ENCODE measurements at regions not wholly inside any gene's neighbourhood (a gene's known extent, or its start where the extent isn't known, plus 50 kb on each side); places are given as distances from the start of the nearest gene placed in this dataset.

DNA sequence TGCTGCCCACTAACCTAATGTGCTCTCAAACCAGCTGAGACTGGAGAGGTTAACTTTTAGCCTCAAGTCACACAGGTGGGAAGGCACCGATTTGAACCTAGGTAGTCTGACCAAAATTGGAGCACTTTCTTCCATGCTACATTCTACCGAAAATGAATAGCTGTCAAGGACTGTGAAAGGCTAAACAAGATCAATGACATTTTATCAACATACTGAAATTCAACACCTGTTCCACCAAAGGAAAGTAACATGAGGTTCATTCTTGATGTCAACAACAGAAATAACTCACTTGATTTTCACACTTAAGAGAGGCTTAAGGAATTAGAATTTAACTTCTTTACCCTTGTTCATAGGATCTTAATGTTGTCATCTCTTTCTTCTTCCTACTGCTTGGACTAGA lies 284.4 kb upstream of the MON1B start:
- TF ChIP-seq, protein P1, sequence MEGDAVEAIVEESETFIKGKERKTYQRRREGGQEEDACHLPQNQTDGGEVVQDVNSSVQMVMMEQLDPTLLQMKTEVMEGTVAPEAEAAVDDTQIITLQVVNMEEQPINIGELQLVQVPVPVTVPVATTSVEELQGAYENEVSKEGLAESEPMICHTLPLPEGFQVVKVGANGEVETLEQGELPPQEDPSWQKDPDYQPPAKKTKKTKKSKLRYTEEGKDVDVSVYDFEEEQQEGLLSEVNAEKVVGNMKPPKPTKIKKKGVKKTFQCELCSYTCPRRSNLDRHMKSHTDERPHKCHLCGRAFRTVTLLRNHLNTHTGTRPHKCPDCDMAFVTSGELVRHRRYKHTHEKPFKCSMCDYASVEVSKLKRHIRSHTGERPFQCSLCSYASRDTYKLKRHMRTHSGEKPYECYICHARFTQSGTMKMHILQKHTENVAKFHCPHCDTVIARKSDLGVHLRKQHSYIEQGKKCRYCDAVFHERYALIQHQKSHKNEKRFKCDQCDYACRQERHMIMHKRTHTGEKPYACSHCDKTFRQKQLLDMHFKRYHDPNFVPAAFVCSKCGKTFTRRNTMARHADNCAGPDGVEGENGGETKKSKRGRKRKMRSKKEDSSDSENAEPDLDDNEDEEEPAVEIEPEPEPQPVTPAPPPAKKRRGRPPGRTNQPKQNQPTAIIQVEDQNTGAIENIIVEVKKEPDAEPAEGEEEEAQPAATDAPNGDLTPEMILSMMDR (conservative IDR thresholded peaks at IDR 0.05; ENCODE audit: low read length) = no peak
- no peak for TF ChIP-seq EZH2phosphoT487 (IDR thresholded peaks at IDR 0.05; ENCODE audit: borderline replicate concordance)
